AG09309 (cell line): ENCODE measurements at regions not wholly inside any gene's neighbourhood (a gene's known extent, or its start where the extent isn't known, plus 50 kb on each side); places are given as distances from the start of the nearest gene placed in this dataset.
"Not testable (repeated sequence)": the region's sequence is repeated elsewhere in the genome, so short reads cannot be mapped to it uniquely, and the experiment has no call there.

Experiments used
- DNase-seq: peaks from one replicate; pipeline ENCODE4 v3.0.0-alpha.2; 2010; ENCODE audit warnings: low read depth
- H3K4me3 ChIP-seq: 2 replicates; pipeline ENCODE4 v1.5.1; 2011; ENCODE audit warnings: mild to moderate bottlenecking, low read depth, low read length, moderate library complexity; ENCODE audit not compliant: control insufficient read depth
- CTCF ChIP-seq: IDR thresholded peaks from 2 replicates; pipeline ENCODE4 v1.5.1; 2011; ENCODE audit warnings: mild to moderate bottlenecking, low read depth, low read length, inconsistent platforms; ENCODE audit not compliant: insufficient read depth, control insufficient read depth; ENCODE audit errors: missing control alignments

- H3K4me3 ChIP-seq = no peak overlapping the region
- TF ChIP-seq CTCF = no peak
- DNase-seq = no peak
Measured at GRCh38 chr16:86884390-86884650, 306.0 kb downstream of the FOXL1 start.

- no peak for TF ChIP-seq CTCF
- H3K4me3 ChIP-seq = no peak overlapping the region
- no peak for DNase-seq
Measured at GRCh38 chr16:86885139-86885538, 306.8 kb downstream of the FOXL1 start.

GRCh38 chr16:86886651-86887050 lies 308.3 kb downstream of the FOXL1 start:
- no peak for TF ChIP-seq CTCF
- DNase-seq = no peak
- no peak overlapping the region for H3K4me3 ChIP-seq

- no peak for TF ChIP-seq CTCF
- DNase-seq = no peak
- no peak overlapping the region for H3K4me3 ChIP-seq
Measured at GRCh38 chr16:86887416-86887815, 309.1 kb downstream of the FOXL1 start.

GRCh38 chr16:86888231-86889053 lies 310.1 kb downstream of the FOXL1 start:
- no peak overlapping the region for H3K4me3 ChIP-seq
- no peak for DNase-seq
- TF ChIP-seq CTCF = no peak

GRCh38 chr16:86889054-86889366 lies 310.7 kb downstream of the FOXL1 start:
- H3K4me3 ChIP-seq, DNase-seq: not testable (repeated sequence)

GRCh38 chr16:86889974-86890373 lies 311.6 kb downstream of the FOXL1 start:
- no peak for DNase-seq
- no peak for TF ChIP-seq CTCF

GRCh38 chr16:86891121-86891520 lies 312.8 kb downstream of the FOXL1 start:
- H3K4me3 ChIP-seq = no peak overlapping the region
- TF ChIP-seq CTCF = no peak
- DNase-seq = no peak

More at GRCh38 chr16:86889974-86890373, 311.6 kb downstream of the FOXL1 start:
- no peak overlapping the region for H3K4me3 ChIP-seq
